GM21390 (cell line): ENCODE measurements at regions not wholly inside any gene's neighbourhood (a gene's known extent, or its start where the extent isn't known, plus 50 kb on each side); places are given as distances from the start of the nearest gene placed in this dataset.
"Not testable (repeated sequence)": the region's sequence is repeated elsewhere in the genome, so short reads cannot be mapped to it uniquely, and the experiment has no call there.

ENCODE experiments used
- ATAC-seq: cut with Tn5 transposase; IDR thresholded peaks from one replicate; pipeline ENCODE4 v1.9.1; 2021; ENCODE audit not compliant: unreplicated experiment

- no peak for ATAC-seq
Measured at GRCh38 chr2:53543083-53543482, 224.5 kb upstream of the CHAC2 start.

- ATAC-seq = no peak
Measured at GRCh38 chr2:53536583-53537361, 230.8 kb upstream of the CHAC2 start.

GRCh38 chr2:53535234-53535840 is 232.3 kb upstream of the CHAC2 start:
- no peak for ATAC-seq

GRCh38 chr2:53530126-53530525 is 237.5 kb upstream of the CHAC2 start:
- ATAC-seq = no peak

- ATAC-seq = no peak
Measured at GRCh38 chr2:53527056-53527455, 240.5 kb upstream of the CHAC2 start.

GRCh38 chr2:53519918-53520841 is 247.4 kb upstream of the CHAC2 start:
- no peak for ATAC-seq

- ATAC-seq = no peak
Measured at GRCh38 chr2:53517406-53517805, 250.2 kb upstream of the CHAC2 start.

- ATAC-seq = no peak
Measured at GRCh38 chr2:53516650-53517049, 251.0 kb upstream of the CHAC2 start.

GRCh38 chr2:53515435-53516332 is 251.9 kb upstream of the CHAC2 start:
- no peak for ATAC-seq

GRCh38 chr2:53513167-53513666 is 254.4 kb upstream of the CHAC2 start:
- ATAC-seq = no peak

GRCh38 chr2:53512071-53512826 is 255.4 kb upstream of the CHAC2 start:
- ATAC-seq = no peak

GRCh38 chr2:53511549-53511948 is 256.1 kb upstream of the CHAC2 start:
- no peak for ATAC-seq

GRCh38 chr2:53510401-53510800 is 257.2 kb upstream of the CHAC2 start:
- ATAC-seq = no peak

GRCh38 chr2:53509831-53510388 is 257.7 kb upstream of the CHAC2 start:
- no peak for ATAC-seq

- ATAC-seq = no peak
Measured at GRCh38 chr2:53508667-53509066, 258.9 kb upstream of the CHAC2 start.

GRCh38 chr2:53507070-53507469 is 260.5 kb upstream of the CHAC2 start:
- ATAC-seq = not testable (repeated sequence)

- ATAC-seq = no peak
Measured at GRCh38 chr2:53505826-53506225, 261.8 kb upstream of the CHAC2 start.

- ATAC-seq = no peak
Measured at GRCh38 chr2:53504507-53504906, 263.1 kb upstream of the CHAC2 start.

- ATAC-seq = no peak
Measured at GRCh38 chr2:53500181-53500580, 267.4 kb upstream of the CHAC2 start.
